ENCODE measurements at regions not wholly inside any gene's neighbourhood (a gene's known extent, or its start where the extent isn't known, plus 50 kb on each side); places are given as distances from the start of the nearest gene placed in this dataset.

GRCh38 chrX:10926891-10927290 is 184.2 kb upstream of the HCCS start:
- Histone ChIP-seq H3K9me3 (ENCODE audit: low read length) (no peaks in the 10 kb centered on the region), H3K4me2 (ENCODE audit: low read length) (no peak overlapping the region), H3K4me3 (ENCODE audit: low read depth, low read length, poor library complexity, severe bottlenecking) (no peak overlapping the region), H3K27me3 (ENCODE audit: insufficient read depth, low read length) (no peaks in the 10 kb centered on the region), H3K79me2 (ENCODE audit: insufficient read depth, low read length) (no peaks in the 10 kb centered on the region), H3K9me2 (ENCODE audit: low read depth, low read length) (no peaks in the 10 kb centered on the region), H2AFZ (ENCODE audit: low read length) (no peak overlapping the region), H3K4me1 (ENCODE audit: insufficient read depth, low read length, severe bottlenecking) (no peaks in the 10 kb centered on the region), H3K27ac (ENCODE audit: low read depth, low read length, poor library complexity, severe bottlenecking) (no peak overlapping the region), H3K9ac (ENCODE audit: low read length) (no peak overlapping the region), H4K20me1 (ENCODE audit: insufficient read depth, low read length) (no peaks in the 10 kb centered on the region), H3F3A (ENCODE audit: insufficient read depth, low read length) (no peaks in the 10 kb centered on the region), H3K36me3 (ENCODE audit: insufficient read depth, low read length) (no peaks in the 10 kb centered on the region)
- no peak for TF ChIP-seq CTCF (IDR thresholded peaks at IDR 0.05; ENCODE audit: low read length)
- TF ChIP-seq EZH2 (IDR thresholded peaks at IDR 0.05; ENCODE audit: borderline replicate concordance, low read length), result no peak

GRCh38 chrX:10929747-10930146 is 181.4 kb upstream of the HCCS start:
- Histone ChIP-seq H3K27ac (ENCODE audit: low read depth, low read length, poor library complexity, severe bottlenecking) (no peak overlapping the region), H3K4me3 (ENCODE audit: low read depth, low read length, poor library complexity, severe bottlenecking) (no peak overlapping the region), H3K9me3 (ENCODE audit: low read length) (no peaks in the 10 kb centered on the region), H3K4me1 (ENCODE audit: insufficient read depth, low read length, severe bottlenecking) (no peaks in the 10 kb centered on the region), H3K9ac (ENCODE audit: low read length) (no peak overlapping the region), H3K36me3 (ENCODE audit: insufficient read depth, low read length) (no peaks in the 10 kb centered on the region), H4K20me1 (ENCODE audit: insufficient read depth, low read length) (no peaks in the 10 kb centered on the region), H3K27me3 (ENCODE audit: insufficient read depth, low read length) (no peaks in the 10 kb centered on the region), H2AFZ (ENCODE audit: low read length) (no peak overlapping the region), H3F3A (ENCODE audit: insufficient read depth, low read length) (no peaks in the 10 kb centered on the region), H3K79me2 (ENCODE audit: insufficient read depth, low read length) (no peaks in the 10 kb centered on the region), H3K9me2 (ENCODE audit: low read depth, low read length) (no peaks in the 10 kb centered on the region), H3K4me2 (ENCODE audit: low read length) (no peak overlapping the region)
- no peak for TF ChIP-seq CTCF (IDR thresholded peaks at IDR 0.05; ENCODE audit: low read length)
- no peak for TF ChIP-seq EZH2 (IDR thresholded peaks at IDR 0.05; ENCODE audit: borderline replicate concordance, low read length)

- H3K27me3 ChIP-seq (ENCODE audit: insufficient read depth, low read length), result no peaks in the 10 kb centered on the region
- TF ChIP-seq CTCF (IDR thresholded peaks at IDR 0.05; ENCODE audit: low read length), result no peak
- no peak for TF ChIP-seq EZH2 (IDR thresholded peaks at IDR 0.05; ENCODE audit: borderline replicate concordance, low read length)
- H3K9me2 ChIP-seq (ENCODE audit: low read depth, low read length), result no peaks in the 10 kb centered on the region
- H3K79me2 ChIP-seq (ENCODE audit: insufficient read depth, low read length), result no peaks in the 10 kb centered on the region
- no peak overlapping the region for H3K4me3 ChIP-seq (ENCODE audit: low read depth, low read length, poor library complexity, severe bottlenecking)
- H3F3A ChIP-seq (ENCODE audit: insufficient read depth, low read length), result no peaks in the 10 kb centered on the region
- no peak overlapping the region for H3K27ac ChIP-seq (ENCODE audit: low read depth, low read length, poor library complexity, severe bottlenecking)
- no peak overlapping the region for H3K4me2 ChIP-seq (ENCODE audit: low read length)
- H4K20me1 ChIP-seq (ENCODE audit: insufficient read depth, low read length), result no peaks in the 10 kb centered on the region
- H3K9me3 ChIP-seq (ENCODE audit: low read length), result no peaks in the 10 kb centered on the region
- no peak overlapping the region for H3K9ac ChIP-seq (ENCODE audit: low read length)
- H3K4me1 ChIP-seq (ENCODE audit: insufficient read depth, low read length, severe bottlenecking), result no peaks in the 10 kb centered on the region
- no peaks in the 10 kb centered on the region for H3K36me3 ChIP-seq (ENCODE audit: insufficient read depth, low read length)
- H2AFZ ChIP-seq (ENCODE audit: low read length), result no peak overlapping the region
These were observed 181.0 kb upstream of the HCCS start for GRCh38 chrX:10930151-10930550.
